PC-3 (cell line): ENCODE measurements at regions not wholly inside any gene's neighbourhood (a gene's known extent, or its start where the extent isn't known, plus 50 kb on each side); places are given as distances from the start of the nearest gene placed in this dataset.

Experiments
- ATAC-seq: fragments of 200-7000 bp; cut with Tn5 transposase; 2 replicates; pipeline ENCODE4 v1.9.1; 2020; ENCODE audit warnings: mild to moderate bottlenecking, moderate library complexity
- BruUV-seq: library from RNA; stranded (reverse); fragments of 400-500 nt; replicated peaks from 2 replicates; lab custom pipeline; 2021; lab: Mats Ljungman, UMichigan
- CTCF ChIA-PET: fragments of 300-600 bp; sonication (Branson Sonifier 250); formaldehyde crosslinking; loops from one replicate; lab custom pipeline; 2022; ENCODE audit warnings: antibody characterized with exemption; lab: Charles Lee
- POLR2A ChIA-PET: fragments of 300-600 bp; sonication (Branson Sonifier 250); formaldehyde crosslinking; loops from one replicate; lab custom pipeline; 2022; ENCODE audit warnings: antibody characterized with exemption; ENCODE audit not compliant: unreplicated experiment; lab: Charles Lee
- DNase-seq: peaks from one replicate; pipeline ENCODE4 v3.0.0-alpha.2; 2015
- H2AFZ ChIP-seq: fragments of 300-600 bp; sonication (generic); 2 replicates; pipeline ENCODE4 v1.6.0; 2016; ENCODE audit warnings: antibody characterized with exemption, low read length
- H3F3A ChIP-seq: fragments of 300-600 bp; sonication (generic); one replicate; pipeline ENCODE4 v1.6.0; 2017; ENCODE audit warnings: antibody characterized with exemption, low read length, control low read depth, mild to moderate bottlenecking; ENCODE audit not compliant: unreplicated experiment
- H3K27ac ChIP-seq: fragments of 300-600 bp; sonication (generic); 2 replicates; pipeline ENCODE4 v1.5.1; 2016; ENCODE audit warnings: mild to moderate bottlenecking, low read length
- H3K27me3 ChIP-seq: fragments of 300-600 bp; sonication (generic); 2 replicates; pipeline ENCODE4 v1.6.1; 2016; ENCODE audit warnings: low read length, mixed read lengths
- H3K36me3 ChIP-seq: fragments of 300-600 bp; sonication (generic); 2 replicates; pipeline ENCODE4 v1.6.1; 2016; ENCODE audit warnings: low read depth, mixed run types, low read length, mixed read lengths
- H3K4me1 ChIP-seq: fragments of 300-600 bp; sonication (generic); 2 replicates; pipeline ENCODE4 v1.5.1; 2016; ENCODE audit warnings: low read length; ENCODE audit not compliant: insufficient read depth
- H3K4me2 ChIP-seq: fragments of 300-600 bp; sonication (generic); 2 replicates; pipeline ENCODE4 v1.6.0; 2016; ENCODE audit warnings: low read length
- H3K4me3 ChIP-seq: fragments of 300-600 bp; sonication (generic); 2 replicates; pipeline ENCODE4 v1.5.1; 2016; ENCODE audit warnings: mild to moderate bottlenecking, low read length, mixed read lengths
- H3K79me2 ChIP-seq: fragments of 300-600 bp; sonication (generic); 2 replicates; pipeline ENCODE4 v1.6.1; 2017; ENCODE audit warnings: low read length, mixed read lengths
- H3K9ac ChIP-seq: fragments of 300-600 bp; sonication (generic); 2 replicates; pipeline ENCODE4 v1.6.0; 2016; ENCODE audit warnings: mild to moderate bottlenecking, low read length
- H3K9me2 ChIP-seq: fragments of 300-600 bp; sonication (generic); replicated peaks from 2 replicates; pipeline ENCODE4 v1.6.1; 2016; ENCODE audit warnings: mixed run types, low read length, mixed read lengths
- H3K9me3 ChIP-seq: fragments of 300-600 bp; sonication (generic); 2 replicates; pipeline ENCODE4 v1.6.1; 2016; ENCODE audit warnings: low read length, mixed read lengths
- H4K20me1 ChIP-seq: fragments of 300-600 bp; sonication (generic); 2 replicates; pipeline ENCODE4 v1.6.1; 2016; ENCODE audit warnings: low read length, mixed read lengths
- CTCF ChIP-seq: fragments of 300-600 bp; sonication (generic); conservative IDR thresholded peaks from 2 replicates; pipeline ENCODE4 v1.5.1; 2017; ENCODE audit warnings: antibody characterized with exemption, low read depth, mild to moderate bottlenecking, low read length
- EZH2 ChIP-seq: fragments of 300-600 bp; sonication (generic); IDR thresholded peaks from one replicate; pipeline ENCODE4 v1.6.1; 2017; ENCODE audit warnings: antibody characterized with exemption, mild to moderate bottlenecking, low read length; ENCODE audit not compliant: unreplicated experiment
- EZH2phosphoT487 ChIP-seq: fragments of 300-600 bp; sonication (generic); IDR thresholded peaks from 2 replicates; pipeline ENCODE4 v1.6.1; 2018; ENCODE audit warnings: mild to moderate bottlenecking, antibody characterized with exemption, low read length, borderline replicate concordance
- intact Hi-C: fragments of 100-400 bp; cut with micrococcal nuclease; formaldehyde crosslinking; loops from 2 replicates; pipeline ENCODE4 v1.9.0; 2023

DNA sequence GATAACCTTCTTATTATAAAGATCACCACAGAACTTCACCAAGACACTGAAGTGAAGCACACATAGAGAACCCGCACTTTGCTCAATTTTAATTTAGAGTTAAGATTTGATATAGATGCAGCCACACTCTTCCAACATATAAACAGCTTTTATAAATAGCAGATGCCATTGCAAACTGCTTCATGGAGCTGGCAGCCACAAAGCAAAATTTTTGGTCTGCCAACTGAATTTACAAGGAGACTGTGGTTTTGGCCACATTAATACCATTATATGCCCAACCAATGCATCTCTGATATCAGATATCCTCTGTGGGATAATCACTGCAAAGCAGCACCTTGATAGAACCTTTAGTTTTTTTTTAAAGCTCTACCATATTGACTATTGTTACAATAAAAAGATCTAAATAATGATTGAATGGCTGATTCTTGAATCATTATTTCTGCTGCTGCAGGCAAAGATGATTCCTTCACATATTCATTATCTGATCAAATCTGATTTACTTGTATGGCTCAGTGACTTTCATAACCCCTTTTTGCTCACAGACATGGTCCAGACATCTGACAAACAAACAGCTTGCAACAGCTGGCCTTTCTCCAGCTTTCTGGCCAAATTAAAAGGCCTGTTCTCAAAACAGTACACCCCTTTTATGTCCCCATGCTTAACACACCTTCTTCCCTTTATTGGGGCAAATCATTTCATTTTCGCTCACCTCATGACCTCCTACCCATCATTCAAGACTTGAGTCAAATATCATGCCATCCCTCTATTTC lies 88.4 kb downstream of the METTL4 start:
- no peaks in the 10 kb centered on the region for H3K9me3 ChIP-seq
- no peak for DNase-seq
- H3K9me2 ChIP-seq = no peaks in the 10 kb centered on the region
- H3K9ac ChIP-seq = no peak overlapping the region
- peaks cover 19% of the 10 kb centered on the region for H3K4me1 ChIP-seq
- no peak overlapping the region for H3K27ac ChIP-seq
- H2AFZ ChIP-seq = no peak overlapping the region
- H3K4me3 ChIP-seq = no peak overlapping the region
- H3K79me2 ChIP-seq = no peaks in the 10 kb centered on the region
- ChIA-PET CTCF (no interaction called here), POLR2A (no interaction called here)
- H3K27me3 ChIP-seq = no peaks in the 10 kb centered on the region
- no peaks in the 10 kb centered on the region for H3F3A ChIP-seq
- TF ChIP-seq EZH2phosphoT487 = no peak
- TF ChIP-seq EZH2 = no peak
- no peak for TF ChIP-seq CTCF
- intact Hi-C loops = loop anchor here (5.0 kb wide), 2 partner anchors 34 to 54 kb away; no protein-coding TSS in a partner anchor
- H4K20me1 ChIP-seq = no peaks in the 10 kb centered on the region
- no TSS peak for BruUV-seq
- no peaks in the 10 kb centered on the region for H3K36me3 ChIP-seq
- H3K4me2 ChIP-seq = no peak overlapping the region
- no peak for ATAC-seq

GRCh38 chr18:2485983-2486382 lies 85.3 kb downstream of the METTL4 start:
- H3K9me3 ChIP-seq = no peaks in the 10 kb centered on the region
- ATAC-seq (peak; percentile 37; the same call in 1 of the 2 replicates), DNase-seq (peak; percentile 25)
- no peak overlapping the region for H2AFZ ChIP-seq
- H3K36me3 ChIP-seq = no peaks in the 10 kb centered on the region
- intact Hi-C loops = no loop called here
- no TSS peak for BruUV-seq
- no peak overlapping the region for H3K4me2 ChIP-seq
- ChIA-PET POLR2A (no interaction called here), CTCF (no interaction called here)
- H3K9me2 ChIP-seq = no peaks in the 10 kb centered on the region
- TF ChIP-seq CTCF = no peak
- no peak for TF ChIP-seq EZH2
- H3K27ac ChIP-seq = no peak overlapping the region
- no peaks in the 10 kb centered on the region for H4K20me1 ChIP-seq
- no peaks in the 10 kb centered on the region for H3K79me2 ChIP-seq
- no peaks in the 10 kb centered on the region for H3F3A ChIP-seq
- H3K4me3 ChIP-seq = no peak overlapping the region
- H3K27me3 ChIP-seq = no peaks in the 10 kb centered on the region
- H3K4me1 ChIP-seq = peaks cover 8% of the 10 kb centered on the region
- no peak overlapping the region for H3K9ac ChIP-seq

GRCh38 chr18:2486426-2486825 lies 84.9 kb downstream of the METTL4 start:
- 0 out of 2 replicates have a peak, but pooled peaks cover 7% of the 10 kb centered on the region for H3K4me1 ChIP-seq
- no peaks in the 10 kb centered on the region for H3K79me2 ChIP-seq
- no peaks in the 10 kb centered on the region for H3K9me2 ChIP-seq
- no peak overlapping the region for H3K4me2 ChIP-seq
- TF ChIP-seq EZH2phosphoT487 (no peak), CTCF (no peak), EZH2 (no peak)
- intact Hi-C loops = no loop called here
- H2AFZ ChIP-seq = no peak overlapping the region
- no peaks in the 10 kb centered on the region for H3K36me3 ChIP-seq
- BruUV-seq = no TSS peak
- no peaks in the 10 kb centered on the region for H4K20me1 ChIP-seq
- H3K4me3 ChIP-seq = no peak overlapping the region
- no peak overlapping the region for H3K27ac ChIP-seq
- ATAC-seq = no peak
- no peaks in the 10 kb centered on the region for H3K9me3 ChIP-seq
- DNase-seq = no peak
- CTCF ChIA-PET = no interaction called here
- H3F3A ChIP-seq = no peaks in the 10 kb centered on the region
- H3K9ac ChIP-seq = no peak overlapping the region
- POLR2A ChIA-PET = no interaction called here
- H3K27me3 ChIP-seq = no peaks in the 10 kb centered on the region
